ENCODE measurements at regions not wholly inside any gene's neighbourhood (a gene's known extent, or its start where the extent isn't known, plus 50 kb on each side); places are given as distances from the start of the nearest gene placed in this dataset. TPM values are rescaled to one million over a fixed set of nuclear protein-coding genes. Genes with fewer than 3 reads are reported as not detected.
"Not testable (repeated sequence)": the region's sequence is repeated elsewhere in the genome, so short reads cannot be mapped to it uniquely, and the experiment has no call there.

DNA sequence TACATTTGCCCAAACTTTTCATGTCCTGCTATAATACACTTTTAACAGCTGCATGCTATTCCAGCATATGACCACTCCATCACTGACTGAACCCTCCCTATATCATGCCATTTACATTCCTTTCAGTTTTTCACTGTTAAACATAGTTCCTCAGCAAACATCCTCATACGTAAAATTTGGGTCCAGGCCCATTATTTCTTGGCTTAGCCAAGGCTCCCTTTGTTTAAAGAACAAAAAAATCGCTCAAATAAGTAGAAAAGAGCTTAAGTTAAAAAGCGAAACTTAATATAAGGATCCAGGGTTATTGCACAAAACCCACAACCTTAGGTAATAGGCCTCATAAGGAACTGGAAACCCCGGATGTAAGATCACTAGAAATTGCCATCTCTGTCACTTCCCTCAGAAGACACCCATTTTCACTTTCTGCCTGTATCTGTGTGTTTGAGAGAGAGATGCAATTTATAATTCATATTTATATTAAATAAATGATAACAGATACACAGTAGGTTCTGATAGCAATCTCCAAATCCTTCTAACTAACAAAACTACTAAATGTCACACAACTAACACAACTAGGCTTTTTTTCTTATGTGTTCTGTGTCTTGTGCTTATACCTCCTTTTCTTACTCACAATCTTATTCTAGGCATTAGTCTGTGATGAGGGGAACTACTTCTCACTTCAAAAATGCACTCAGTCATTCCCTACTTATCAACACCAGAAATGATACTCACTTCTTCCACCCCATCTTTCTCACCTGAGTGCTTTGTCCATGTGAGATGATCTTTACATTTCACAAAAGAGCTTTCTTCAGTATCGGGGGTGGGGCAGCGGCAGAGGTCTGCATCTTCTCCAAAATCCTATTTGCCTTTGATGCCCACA, 59.9 kb upstream of the FAM241A start:
- DNase-seq (ENCODE audit: low read depth in 2 of 3, low spot score in 2 of 3) = no peak

DNA sequence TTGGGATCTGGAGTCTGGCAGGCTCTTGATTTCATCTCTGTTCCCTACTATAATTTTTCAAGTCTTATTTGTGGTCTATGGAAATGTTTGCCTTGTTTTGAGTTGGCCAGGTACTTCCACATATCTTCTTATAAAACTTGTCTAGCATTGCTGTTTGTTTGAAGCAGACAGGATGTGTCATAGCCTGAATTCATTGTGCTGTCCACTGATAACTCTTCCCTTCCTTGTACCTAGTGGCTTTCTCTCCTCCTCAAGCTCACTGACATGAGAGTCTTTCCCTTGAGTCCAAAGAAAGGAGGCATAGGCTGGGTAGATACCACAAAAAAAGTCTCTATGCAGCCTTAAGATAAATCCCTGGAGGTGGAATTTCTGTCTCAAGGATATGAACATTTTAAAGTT, 59.2 kb upstream of the FAM241A start:
- DNase-seq (ENCODE audit: low read depth in 2 of 3, low spot score in 2 of 3) = no peak

DNA sequence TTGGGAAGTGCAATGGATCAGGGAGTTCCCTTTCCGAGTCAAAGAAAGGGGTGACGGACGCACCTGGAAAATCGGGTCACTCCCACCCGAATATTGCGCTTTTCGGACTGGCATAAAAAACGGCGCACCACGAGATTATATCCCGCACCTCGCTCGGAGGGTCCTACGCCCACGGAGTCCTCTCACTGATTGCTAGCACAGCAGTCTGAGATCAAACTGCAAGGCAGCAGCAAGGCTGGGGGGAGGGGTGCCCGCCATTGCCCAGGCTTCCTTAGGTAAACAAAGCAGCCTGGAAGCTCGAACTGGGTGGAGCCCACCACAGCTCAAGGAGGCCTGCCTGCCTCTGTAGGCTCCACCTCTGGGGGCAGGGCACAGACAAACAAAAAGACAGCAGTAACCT, 58.6 kb upstream of the FAM241A start:
- DNase-seq (ENCODE audit: low read depth in 2 of 3, low spot score in 2 of 3) = not testable (repeated sequence)

GRCh38 chr4:112092330-112092729, 52.9 kb upstream of the FAM241A start:
- not testable (repeated sequence) for DNase-seq (ENCODE audit: low read depth in 2 of 3, low spot score in 2 of 3)

- DNase-seq (ENCODE audit: low read depth in 2 of 3, low spot score in 2 of 3) = no peak
Measured at GRCh38 chr4:112093636-112094202, 51.5 kb upstream of the FAM241A start.

- no peak for DNase-seq (ENCODE audit: low read depth in 2 of 3, low spot score in 2 of 3)
Measured at GRCh38 chr4:112094330-112094729, 50.9 kb upstream of the FAM241A start.

Small RNAs in the stretch of these regions (small RNA-seq; reads per million reads assigned to genes)
- gene MIR297 (not detected), gene RNU6-289P (not detected)

Measured in hematopoietic multipotent progenitor cell (in vitro differentiated cells).